Fibroblast of peridontal ligament (primary cell): ENCODE measurements at regions not wholly inside any gene's neighbourhood (a gene's known extent, or its start where the extent isn't known, plus 50 kb on each side); places are given as distances from the start of the nearest gene placed in this dataset.

Source experiments
- DNase-seq: peaks from one replicate; pipeline ENCODE4 v3.0.0-alpha.2; 2010; ENCODE audit errors: extremely low read depth

- peak; percentile 84 for DNase-seq
These were observed 339.6 kb upstream of the TBX3 start for GRCh38 chr12:115023279-115024265.

- no peak for DNase-seq
These were observed 336.1 kb upstream of the TBX3 start for GRCh38 chr12:115020091-115020490.

- peak; percentile 35 for DNase-seq
These were observed 333.4 kb upstream of the TBX3 start for GRCh38 chr12:115017346-115017745.

GRCh38 chr12:115013236-115013981, 329.4 kb upstream of the TBX3 start:
- DNase-seq, result no peak

- DNase-seq, result no peak
These were observed 328.9 kb upstream of the TBX3 start for GRCh38 chr12:115012861-115013235.

GRCh38 chr12:115011703-115012102, 327.7 kb upstream of the TBX3 start:
- DNase-seq, result no peak

- no peak for DNase-seq
These were observed 326.5 kb upstream of the TBX3 start for GRCh38 chr12:115010324-115010995.

GRCh38 chr12:115008929-115009328, 325.0 kb upstream of the TBX3 start:
- no peak for DNase-seq

GRCh38 chr12:115004470-115005146, 320.6 kb upstream of the TBX3 start:
- DNase-seq, result peak; percentile 56

GRCh38 chr12:115002434-115002833, 318.5 kb upstream of the TBX3 start:
- no peak for DNase-seq

GRCh38 chr12:115001571-115002180, 317.7 kb upstream of the TBX3 start:
- DNase-seq, result peak; percentile 19

- no peak for DNase-seq
These were observed 316.1 kb upstream of the TBX3 start for GRCh38 chr12:115000038-115000437.

GRCh38 chr12:114998750-114999128, 314.8 kb upstream of the TBX3 start:
- no peak for DNase-seq

- no peak for DNase-seq
These were observed 314.3 kb upstream of the TBX3 start for GRCh38 chr12:114998118-114998749.

GRCh38 chr12:114996382-114996781, 312.4 kb upstream of the TBX3 start:
- DNase-seq, result no peak

- DNase-seq, result peak; percentile 22
These were observed 311.9 kb upstream of the TBX3 start for GRCh38 chr12:114995891-114996290.

- DNase-seq, result no peak
These were observed 309.2 kb upstream of the TBX3 start for GRCh38 chr12:114993165-114993564.

GRCh38 chr12:114992443-114992842, 308.5 kb upstream of the TBX3 start:
- DNase-seq, result no peak

GRCh38 chr12:114990381-114990780, 306.4 kb upstream of the TBX3 start:
- DNase-seq, result no peak

GRCh38 chr12:114986849-114987248, 302.9 kb upstream of the TBX3 start:
- no peak for DNase-seq
